Lower leg skin (tissue), 4 donors: ENCODE measurements at regions not wholly inside any gene's neighbourhood (a gene's known extent, or its start where the extent isn't known, plus 50 kb on each side); places are given as distances from the start of the nearest gene placed in this dataset.

ENCODE experiments used
- DNase-seq, 2 donors: peaks; one replicate each; pipeline ENCODE4 v3.0.0-alpha.2; 2019; ENCODE audit warnings: low spot score in 2 of 2
- H3K4me3 ChIP-seq: fragments of 200-600 bp; sonication (generic); 2 replicates; pipeline ENCODE4 v1.5.1; 2017; ENCODE audit warnings: mild to moderate bottlenecking, low read depth; ENCODE audit not compliant: poor library complexity, severe bottlenecking
- CTCF ChIP-seq, 3 donors: fragments of 450-650 bp; IDR thresholded peaks; one replicate each; pipeline ENCODE4 v1.5.1; 2016; ENCODE audit warnings: antibody characterized with exemption in 3 of 3, mild to moderate bottlenecking in 3 of 3, moderate library complexity in 2 of 3
- POLR2A ChIP-seq, 2 donors: fragments of 450-650 bp; IDR thresholded peaks; one replicate each; pipeline ENCODE4 v1.6.1; 2016 to 2017; ENCODE audit warnings: antibody characterized with exemption in 2 of 2, mild to moderate bottlenecking in 1 of 2, moderate library complexity in 1 of 2
- WGBS, 2 donors: methylation state at CpG; one replicate each; pipeline ENCODE4 v1.1.5; 2018; 5-methylcytosine and 5-hydroxymethylcytosine counted together
- intact Hi-C: fragments of 100-400 bp; cut with DNase I; formaldehyde crosslinking; loops from one replicate; pipeline ENCODE4 v1.15.0; 2023; ENCODE audit warnings: low total_unique reads

GRCh38 chr22:44601725-44602124 is 100.3 kb upstream of the PRR5 start:
- intact Hi-C loops = no loop called here
- TF ChIP-seq POLR2A (IDR thresholded peaks at IDR 0.05) = no peak
- TF ChIP-seq CTCF (IDR thresholded peaks at IDR 0.05) = no peak
- 89 to 91% methylated on average over 5 of the region's 5 CpGs for WGBS, 2 donors
- H3K4me3 ChIP-seq = no peak overlapping the region
- DNase-seq = no peak

GRCh38 chr22:44601189-44601588 is 100.8 kb upstream of the PRR5 start:
- DNase-seq = no peak
- TF ChIP-seq CTCF (IDR thresholded peaks at IDR 0.05) (no peak), POLR2A (IDR thresholded peaks at IDR 0.05) (no peak)
- H3K4me3 ChIP-seq = no peak overlapping the region
- intact Hi-C loops = no loop called here
- WGBS, 2 donors = 86 to 88% methylated on average over 7 of the region's 7 CpGs

- DNase-seq = no peak
- no peak overlapping the region for H3K4me3 ChIP-seq
- TF ChIP-seq POLR2A (IDR thresholded peaks at IDR 0.05) (no peak), CTCF (IDR thresholded peaks at IDR 0.05) (no peak)
- 89% methylated on average over 13 of the region's 13 CpGs for WGBS, 2 donors
- intact Hi-C loops = no loop called here
Observed at GRCh38 chr22:44600207-44600785, 101.7 kb upstream of the PRR5 start.

GRCh38 chr22:44599500-44600140 is 101.6 kb upstream of the RTL6 start:
- H3K4me3 ChIP-seq = no peak overlapping the region
- 52 to 74% methylated on average over 11 of the region's 11 CpGs for WGBS, 2 donors
- no peak for DNase-seq
- TF ChIP-seq POLR2A (IDR thresholded peaks at IDR 0.05) (no peak), CTCF (IDR thresholded peaks at IDR 0.05) (no peak)
- intact Hi-C loops = no loop called here

- no peak overlapping the region for H3K4me3 ChIP-seq
- DNase-seq = no peak
- intact Hi-C loops = no loop called here
- TF ChIP-seq POLR2A (IDR thresholded peaks at IDR 0.05) (no peak), CTCF (IDR thresholded peaks at IDR 0.05) (no peak)
- WGBS, 2 donors = 73 to 80% methylated on average over 9 of the region's 9 CpGs
Observed at GRCh38 chr22:44599084-44599483, 101.1 kb upstream of the RTL6 start.

- H3K4me3 ChIP-seq = no peak overlapping the region
- DNase-seq = no peak
- WGBS, 2 donors = 45 to 56% methylated on average over 12 to 15 of the region's 15 CpGs
- intact Hi-C loops = no loop called here
- TF ChIP-seq POLR2A (IDR thresholded peaks at IDR 0.05) (no peak), CTCF (IDR thresholded peaks at IDR 0.05) (no peak)
Observed at GRCh38 chr22:44597616-44598015, 99.6 kb upstream of the RTL6 start.
